Mesenchymal stem cell (in vitro differentiated cells and primary cell): ENCODE measurements at regions not wholly inside any gene's neighbourhood (a gene's known extent, or its start where the extent isn't known, plus 50 kb on each side); places are given as distances from the start of the nearest gene placed in this dataset.
"Not testable (repeated sequence)": the region's sequence is repeated elsewhere in the genome, so short reads cannot be mapped to it uniquely, and the experiment has no call there.

Source experiments
- DNase-seq: peaks from one replicate; pipeline ENCODE4 v3.0.0-alpha.2; 2013
- H2AFZ ChIP-seq: one replicate; pipeline ENCODE4 v1.6.1; 2013; ENCODE audit warnings: low read depth, mild to moderate bottlenecking, control low read depth, inconsistent platforms, low read length, moderate library complexity
- H2AK5ac ChIP-seq: 2 replicates; pipeline ENCODE4 v1.6.1; 2013; ENCODE audit warnings: low read length, moderate library complexity, mild to moderate bottlenecking, inconsistent platforms; ENCODE audit not compliant: severe bottlenecking
- H2BK120ac ChIP-seq: one replicate; pipeline ENCODE4 v1.6.1; 2013; ENCODE audit warnings: low read depth, mild to moderate bottlenecking, inconsistent platforms, low read length, moderate library complexity
- H2BK12ac ChIP-seq, 2 experiments: one replicate each; pipeline ENCODE4 v1.6.1; 2013; ENCODE audit warnings: inconsistent platforms in 2 of 2, low read length in 2 of 2, mild to moderate bottlenecking in 2 of 2, moderate library complexity in 2 of 2, control low read depth in 1 of 2
- H2BK15ac ChIP-seq: one replicate; pipeline ENCODE4 v1.6.1; 2013; ENCODE audit warnings: mild to moderate bottlenecking, low read depth, inconsistent platforms; ENCODE audit not compliant: poor library complexity, severe bottlenecking
- H2BK5ac ChIP-seq: 2 replicates; pipeline ENCODE4 v1.6.1; 2013; ENCODE audit warnings: low read depth, mild to moderate bottlenecking, low read length, control low read depth, inconsistent platforms; ENCODE audit not compliant: poor library complexity, severe bottlenecking
- H3K14ac ChIP-seq, 2 experiments: one replicate each; pipeline ENCODE4 v1.6.1; 2013; ENCODE audit warnings: inconsistent platforms in 2 of 2, low read length in 2 of 2, control low read depth in 1 of 2, mild to moderate bottlenecking in 1 of 2, moderate library complexity in 1 of 2
- H3K18ac ChIP-seq, 2 experiments: one replicate each; pipeline ENCODE4 v1.6.1; 2013; ENCODE audit warnings: inconsistent platforms in 2 of 2, low read length in 2 of 2, control low read depth in 1 of 2, low read depth in 1 of 2, mild to moderate bottlenecking in 1 of 2
- H3K23ac ChIP-seq, 2 experiments: one replicate each; pipeline ENCODE4 v1.6.1; 2013; ENCODE audit warnings: inconsistent platforms in 2 of 2, low read length in 2 of 2, mild to moderate bottlenecking in 2 of 2, moderate library complexity in 2 of 2, control low read depth in 1 of 2
- H3K27ac ChIP-seq: 2 replicates; pipeline ENCODE4 v1.5.1; 2013; ENCODE audit warnings: mild to moderate bottlenecking, moderate library complexity, low read length, control low read depth, inconsistent platforms; ENCODE audit not compliant: poor library complexity, severe bottlenecking
- H3K27me3 ChIP-seq, 2 experiments: 2 replicates each; pipeline versions ENCODE4 v1.6.1 to v1.7.0; 2013; ENCODE audit warnings: low read length in 2 of 2, mild to moderate bottlenecking in 2 of 2, moderate library complexity in 2 of 2, control low read depth in 1 of 2, inconsistent platforms in 1 of 2; ENCODE audit not compliant: control insufficient read depth in 1 of 2, insufficient read depth in 1 of 2
- H3K36me3 ChIP-seq, 2 experiments: 2 replicates each; pipeline versions ENCODE4 v1.6.1 to v1.7.0; 2013; ENCODE audit warnings: low read length in 2 of 2, control low read depth in 1 of 2, inconsistent platforms in 1 of 2, low read depth in 1 of 2, mild to moderate bottlenecking in 1 of 2; ENCODE audit not compliant: insufficient read depth in 2 of 2, control insufficient read depth in 1 of 2
- H3K4ac ChIP-seq, 2 experiments: one replicate each; pipeline ENCODE4 v1.6.1; 2013; ENCODE audit warnings: inconsistent platforms in 2 of 2, low read length in 2 of 2, mild to moderate bottlenecking in 2 of 2, moderate library complexity in 2 of 2, control low read depth in 1 of 2, low read depth in 1 of 2
- H3K4me1 ChIP-seq: 2 replicates; pipeline ENCODE4 v1.6.1; 2013; ENCODE audit warnings: low read depth, low read length, control low read depth; ENCODE audit not compliant: control insufficient read depth, insufficient read depth
- H3K4me2 ChIP-seq: 2 replicates; pipeline ENCODE4 v1.6.1; 2013; ENCODE audit warnings: low read length, mild to moderate bottlenecking, inconsistent platforms; ENCODE audit not compliant: poor library complexity, severe bottlenecking
- H3K4me3 ChIP-seq, 2 experiments: 2 replicates each; pipeline versions ENCODE4 v1.5.1 to v1.7.0; 2013; ENCODE audit warnings: low read length in 2 of 2, mild to moderate bottlenecking in 2 of 2, control low read depth in 1 of 2, low read depth in 1 of 2; ENCODE audit not compliant: insufficient read depth in 1 of 2
- H3K79me1 ChIP-seq: replicated peaks from 2 replicates; pipeline ENCODE4 v1.6.1; 2013; ENCODE audit warnings: mild to moderate bottlenecking, control low read depth, low read length, inconsistent platforms; ENCODE audit not compliant: poor library complexity, severe bottlenecking
- H3K9ac ChIP-seq: 2 replicates; pipeline ENCODE4 v1.7.0; 2013; ENCODE audit warnings: mild to moderate bottlenecking, low read length, moderate library complexity
- H3K9me3 ChIP-seq: 2 replicates; pipeline ENCODE4 v1.7.0; 2013; ENCODE audit warnings: mild to moderate bottlenecking, low read length; ENCODE audit not compliant: control insufficient read depth
- H4K8ac ChIP-seq: one replicate; pipeline ENCODE4 v1.6.1; 2013; ENCODE audit warnings: inconsistent platforms, mild to moderate bottlenecking, low read length, moderate library complexity
- H4K91ac ChIP-seq: one replicate; pipeline ENCODE4 v1.6.1; 2013; ENCODE audit warnings: mild to moderate bottlenecking, low read length, inconsistent platforms
- WGBS: methylation state at CpG from one replicate; pipeline ENCODE4 v1.1.7; 2013; ENCODE audit warnings: mixed read lengths; 5-methylcytosine and 5-hydroxymethylcytosine counted together

- no peak overlapping the region for H2BK15ac ChIP-seq
- H4K91ac ChIP-seq, result no peak overlapping the region
- H4K8ac ChIP-seq, result no peak overlapping the region
- H3K4me3 ChIP-seq, result no peak overlapping the region
- no peak for DNase-seq
- H3K4me1 ChIP-seq, result peaks cover 6% of the 10 kb centered on the region
- H3K36me3 ChIP-seq, result no peaks in the 10 kb centered on the region
- no peak overlapping the region for H3K18ac ChIP-seq
- H3K9ac ChIP-seq, result no peak overlapping the region
- H2AK5ac ChIP-seq, result no peak overlapping the region
- no peak overlapping the region for H2BK5ac ChIP-seq
- no peak overlapping the region for H3K27ac ChIP-seq
- no peak overlapping the region for H3K23ac ChIP-seq
- no peak overlapping the region for H3K14ac ChIP-seq
- no peak overlapping the region for H2AFZ ChIP-seq
- H3K27me3 ChIP-seq, result no peaks in the 10 kb centered on the region
- WGBS, result 99% methylated on average over 3 of the region's 3 CpGs
- H3K9me3 ChIP-seq, result no peaks in the 10 kb centered on the region
- H3K79me1 ChIP-seq, result no peaks in the 10 kb centered on the region
- H3K4me2 ChIP-seq, result no peak overlapping the region
- H3K4ac ChIP-seq, result no peak overlapping the region
- no peak overlapping the region for H2BK12ac ChIP-seq
- H2BK120ac ChIP-seq, result no peak overlapping the region
Observed at GRCh38 chr1:221045151-221045550, 165.9 kb downstream of the HLX start.

DNA sequence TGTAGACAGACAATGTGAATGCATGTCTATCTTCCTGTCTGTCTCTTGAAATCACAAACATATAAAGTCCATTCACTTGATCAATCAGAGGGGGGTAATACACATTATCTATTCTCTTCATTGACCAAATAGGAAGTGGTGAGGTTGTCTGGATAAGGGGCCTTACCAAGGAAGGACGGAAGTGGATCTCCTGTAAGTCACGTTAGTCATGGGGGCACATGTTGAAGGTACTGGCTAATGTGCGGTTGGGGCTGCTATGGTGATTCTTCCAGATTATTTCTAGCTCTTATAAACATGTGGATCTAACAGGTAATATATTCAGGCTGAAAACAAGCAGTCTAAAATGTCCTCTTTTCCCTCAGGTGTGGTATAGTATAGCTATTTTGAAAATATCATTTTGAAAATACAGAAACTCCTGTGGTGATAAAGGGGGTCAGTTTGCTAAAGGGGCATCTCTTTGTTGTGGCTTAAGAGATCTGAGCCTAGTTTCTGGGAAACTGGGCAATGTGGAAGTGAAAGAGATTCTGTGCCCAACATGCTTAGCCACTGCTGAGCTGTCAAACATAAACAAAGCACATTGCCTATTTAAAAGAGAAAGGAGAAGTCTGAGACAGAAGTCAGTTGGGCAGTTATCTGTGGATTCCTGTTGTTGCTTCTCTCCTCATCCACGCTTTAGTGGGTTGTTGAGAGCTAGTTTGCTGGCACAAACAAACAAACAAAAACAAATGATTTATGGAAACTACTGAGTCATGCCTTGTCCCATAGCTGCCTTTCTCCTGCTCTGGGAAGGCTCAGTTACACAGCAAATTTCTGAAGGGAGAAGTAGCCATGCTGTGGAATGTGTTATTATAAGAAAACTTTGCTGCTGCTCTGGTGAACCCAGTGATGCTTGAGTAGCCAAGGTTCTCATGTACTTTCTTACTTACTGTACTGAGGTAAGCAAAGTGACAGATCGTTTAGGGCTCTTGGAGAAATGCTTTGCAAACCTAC, 166.9 kb downstream of the HLX start:
- Histone ChIP-seq H3K4ac (peak overlapping the region in 1 of 2 experiments; percentile 81), H2AFZ (no peak overlapping the region), H2BK15ac (no peak overlapping the region), H4K91ac (no peak overlapping the region), H2BK5ac (peak overlapping the region; percentile 66), H3K36me3 (no peaks in the 10 kb centered on the region), H3K14ac (no peak overlapping the region), H2BK12ac (peak overlapping the region; percentile 93 to 95), H3K4me1 (peaks cover 6% of the 10 kb centered on the region), H3K27ac (peak overlapping the region; percentile 38), H3K79me1 (no peaks in the 10 kb centered on the region), H3K9me3 (peaks cover 2% of the 10 kb centered on the region), H3K27me3 (no peaks in the 10 kb centered on the region), H3K4me3 (no peak overlapping the region), H2AK5ac (no peak overlapping the region), H3K9ac (peak overlapping the region; percentile 34), H4K8ac (peak overlapping the region; percentile 60), H3K18ac (peak overlapping the region; percentile 50 to 75), H3K4me2 (no peak overlapping the region), H2BK120ac (no peak overlapping the region), H3K23ac (no peak overlapping the region)
- 66% methylated on average over 5 of the region's 5 CpGs for WGBS
- peak; percentile 78 for DNase-seq

GRCh38 chr1:221051391-221051790, 172.1 kb downstream of the HLX start:
- H2AFZ ChIP-seq, H3K36me3 ChIP-seq, H3K4me3 ChIP-seq, H3K4me1 ChIP-seq, H2BK120ac ChIP-seq, H3K9ac ChIP-seq, DNase-seq, H2BK5ac ChIP-seq, H4K8ac ChIP-seq, H4K91ac ChIP-seq, H2AK5ac ChIP-seq, H3K4ac ChIP-seq, H3K79me1 ChIP-seq, H3K23ac ChIP-seq, H2BK15ac ChIP-seq, H3K27ac ChIP-seq, H3K27me3 ChIP-seq, H3K9me3 ChIP-seq, H2BK12ac ChIP-seq, H3K14ac ChIP-seq, H3K18ac ChIP-seq, H3K4me2 ChIP-seq: not testable (repeated sequence)
- 100% methylated on average over 1 of the region's 4 CpGs for WGBS

- Histone ChIP-seq H3K9me3 (peaks cover 2% of the 10 kb centered on the region), H3K4me1 (no peaks in the 10 kb centered on the region), H3K18ac (no peak overlapping the region), H3K27ac (no peak overlapping the region), H3K9ac (no peak overlapping the region), H2BK120ac (no peak overlapping the region), H2BK12ac (no peak overlapping the region), H4K91ac (no peak overlapping the region), H3K4me3 (no peak overlapping the region), H3K23ac (no peak overlapping the region), H4K8ac (no peak overlapping the region), H3K14ac (no peak overlapping the region), H2AK5ac (no peak overlapping the region), H3K4ac (no peak overlapping the region), H3K79me1 (no peaks in the 10 kb centered on the region), H3K4me2 (no peak overlapping the region), H3K27me3 (no peaks in the 10 kb centered on the region), H3K36me3 (no peaks in the 10 kb centered on the region), H2BK5ac (no peak overlapping the region), H2AFZ (no peak overlapping the region), H2BK15ac (no peak overlapping the region)
- DNase-seq, result no peak
- 71% methylated on average over 4 of the region's 4 CpGs for WGBS
Observed at GRCh38 chr1:221053889-221054288, 174.6 kb downstream of the HLX start.
